ENCODE measurements at regions not wholly inside any gene's neighbourhood (a gene's known extent, or its start where the extent isn't known, plus 50 kb on each side); places are given as distances from the start of the nearest gene placed in this dataset.

DNA sequence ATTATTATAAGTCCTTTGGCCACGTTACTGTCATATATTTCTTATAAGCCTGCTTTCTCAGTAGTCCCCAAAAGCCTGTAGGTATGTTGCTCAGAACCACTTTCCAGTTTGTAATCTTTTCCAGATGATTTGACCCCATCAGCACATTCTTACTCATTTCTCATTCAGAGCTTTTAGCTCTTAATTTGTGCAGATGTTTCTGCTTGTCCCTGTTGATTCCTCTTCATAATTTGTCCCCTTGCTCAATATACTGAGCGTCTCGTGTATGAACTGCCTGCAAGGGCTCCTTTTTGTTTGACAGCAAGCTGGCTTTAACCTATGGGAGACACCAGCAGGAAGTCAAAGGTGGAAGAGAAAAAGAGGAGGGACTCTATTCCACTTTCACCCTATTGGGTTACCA, 733.8 kb upstream of the GJE1 start:
- TF ChIP-seq, protein P1, sequence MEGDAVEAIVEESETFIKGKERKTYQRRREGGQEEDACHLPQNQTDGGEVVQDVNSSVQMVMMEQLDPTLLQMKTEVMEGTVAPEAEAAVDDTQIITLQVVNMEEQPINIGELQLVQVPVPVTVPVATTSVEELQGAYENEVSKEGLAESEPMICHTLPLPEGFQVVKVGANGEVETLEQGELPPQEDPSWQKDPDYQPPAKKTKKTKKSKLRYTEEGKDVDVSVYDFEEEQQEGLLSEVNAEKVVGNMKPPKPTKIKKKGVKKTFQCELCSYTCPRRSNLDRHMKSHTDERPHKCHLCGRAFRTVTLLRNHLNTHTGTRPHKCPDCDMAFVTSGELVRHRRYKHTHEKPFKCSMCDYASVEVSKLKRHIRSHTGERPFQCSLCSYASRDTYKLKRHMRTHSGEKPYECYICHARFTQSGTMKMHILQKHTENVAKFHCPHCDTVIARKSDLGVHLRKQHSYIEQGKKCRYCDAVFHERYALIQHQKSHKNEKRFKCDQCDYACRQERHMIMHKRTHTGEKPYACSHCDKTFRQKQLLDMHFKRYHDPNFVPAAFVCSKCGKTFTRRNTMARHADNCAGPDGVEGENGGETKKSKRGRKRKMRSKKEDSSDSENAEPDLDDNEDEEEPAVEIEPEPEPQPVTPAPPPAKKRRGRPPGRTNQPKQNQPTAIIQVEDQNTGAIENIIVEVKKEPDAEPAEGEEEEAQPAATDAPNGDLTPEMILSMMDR (IDR thresholded peaks at IDR 0.05), result no peak
- no peak for TF ChIP-seq POLR2A (IDR thresholded peaks at IDR 0.05)
